BE2C (cell line): ENCODE measurements at regions not wholly inside any gene's neighbourhood (a gene's known extent, or its start where the extent isn't known, plus 50 kb on each side); places are given as distances from the start of the nearest gene placed in this dataset.

Experiments
- DNase-seq: peaks from one replicate; pipeline ENCODE4 v3.0.0-alpha.2; 2020
- H3K27me3 ChIP-seq: fragments of 250-450 bp; sonication (Bioruptor Pico); 2 replicates; pipeline ENCODE4 v1.5.1; 2020; ENCODE audit warnings: mild to moderate bottlenecking
- H3K36me3 ChIP-seq: fragments of 250-450 bp; sonication (Bioruptor Pico); 2 replicates; pipeline ENCODE4 v1.5.1; 2020; ENCODE audit warnings: mild to moderate bottlenecking
- H3K4me1 ChIP-seq: fragments of 250-450 bp; sonication (Bioruptor Pico); 2 replicates; pipeline ENCODE4 v1.5.1; 2020
- H3K4me3 ChIP-seq: 2 replicates; pipeline ENCODE4 v1.5.1; 2011; ENCODE audit warnings: low read depth, low read length
- H3K9me3 ChIP-seq: fragments of 250-450 bp; sonication (Bioruptor Pico); 2 replicates; pipeline ENCODE4 v1.5.1; 2020
- CTCF ChIP-seq: IDR thresholded peaks from 2 replicates; pipeline ENCODE4 v1.5.1; 2012; ENCODE audit warnings: mild to moderate bottlenecking, low read depth, low read length

GRCh38 chr22:27416511-27417420 lies 384.8 kb downstream of the MN1 start:
- DNase-seq = no peak
- Histone ChIP-seq H3K4me1 (no peaks in the 10 kb centered on the region), H3K36me3 (no peaks in the 10 kb centered on the region), H3K4me3 (no peak overlapping the region), H3K27me3 (peaks cover 6% of the 10 kb centered on the region), H3K9me3 (no peaks in the 10 kb centered on the region)
- no peak; the same call in 1 of the 2 replicates for TF ChIP-seq CTCF

GRCh38 chr22:27417421-27417814 lies 384.1 kb downstream of the MN1 start:
- Histone ChIP-seq H3K36me3 (no peaks in the 10 kb centered on the region), H3K4me1 (no peaks in the 10 kb centered on the region), H3K9me3 (peaks cover 2% of the 10 kb centered on the region; the same call in 1 of the 2 replicates), H3K4me3 (no peak overlapping the region), H3K27me3 (peaks cover 6% of the 10 kb centered on the region)
- no peak for DNase-seq
- TF ChIP-seq CTCF = no peak

- H3K36me3 ChIP-seq = no peaks in the 10 kb centered on the region
- DNase-seq = no peak
- H3K4me3 ChIP-seq = no peak overlapping the region
- H3K4me1 ChIP-seq = no peaks in the 10 kb centered on the region
- H3K9me3 ChIP-seq = peaks cover 3% of the 10 kb centered on the region; the same call in 1 of the 2 replicates
- TF ChIP-seq CTCF = no peak
- peaks cover 6% of the 10 kb centered on the region for H3K27me3 ChIP-seq
Measured at GRCh38 chr22:27418261-27418660, 383.3 kb downstream of the MN1 start.

- no peaks in the 10 kb centered on the region for H3K36me3 ChIP-seq
- peaks cover 3% of the 10 kb centered on the region; the same call in 1 of the 2 replicates for H3K9me3 ChIP-seq
- H3K4me3 ChIP-seq = no peak overlapping the region
- DNase-seq = no peak
- TF ChIP-seq CTCF = no peak
- H3K4me1 ChIP-seq = 0 out of 2 replicates have a peak, but pooled peaks cover 4% of the 10 kb centered on the region
- H3K27me3 ChIP-seq = no peaks in the 10 kb centered on the region; the same call in 1 of the 2 replicates
Measured at GRCh38 chr22:27419473-27419872, 382.1 kb downstream of the MN1 start.

GRCh38 chr22:27420195-27420816 lies 381.2 kb downstream of the MN1 start:
- H3K27me3 ChIP-seq = no peaks in the 10 kb centered on the region; the same call in 1 of the 2 replicates
- DNase-seq = no peak
- peaks cover 6% of the 10 kb centered on the region; the same call in 1 of the 2 replicates for H3K9me3 ChIP-seq
- no peaks in the 10 kb centered on the region for H3K36me3 ChIP-seq
- H3K4me1 ChIP-seq = 0 out of 2 replicates have a peak, but pooled peaks cover 4% of the 10 kb centered on the region
- no peak for TF ChIP-seq CTCF
- H3K4me3 ChIP-seq = no peak overlapping the region
